Esophagus muscularis mucosa (tissue), 4 donors: ENCODE measurements at regions not wholly inside any gene's neighbourhood (a gene's known extent, or its start where the extent isn't known, plus 50 kb on each side); places are given as distances from the start of the nearest gene placed in this dataset.

Source experiments
- DNase-seq: peaks from one replicate; pipeline ENCODE4 v3.0.0-alpha.2; 2017; ENCODE audit errors: extremely low spot score
- H3K27ac ChIP-seq, 4 donors: fragments of 200-600 bp; sonication (generic); replicated peaks in 1 of 4; 1 replicate in 3 of 4; 2 replicates in 1 of 4; pipeline ENCODE4 v1.5.1; 2016 to 2019; ENCODE audit warnings: mild to moderate bottlenecking in 1 of 4
- H3K27me3 ChIP-seq, 4 donors: fragments of 200-600 bp; sonication (generic); one replicate each; pipeline versions ENCODE4 v1.5.1 to v1.6.0; 2016 to 2019
- H3K36me3 ChIP-seq, 4 donors: fragments of 200-600 bp; sonication (generic); one replicate each; pipeline ENCODE4 v1.5.1; 2016 to 2019
- H3K4me1 ChIP-seq, 4 donors: fragments of 200-600 bp; sonication (generic); one replicate each; pipeline ENCODE4 v1.5.1; 2016 to 2019
- H3K4me3 ChIP-seq, 4 donors: fragments of 200-600 bp; sonication (generic); 1 replicate in 2 of 4; 2 replicates in 2 of 4; pipeline ENCODE4 v1.5.1; 2016 to 2019; ENCODE audit warnings: mild to moderate bottlenecking in 4 of 4, moderate library complexity in 1 of 4
- H3K9me3 ChIP-seq, 4 donors: fragments of 200-600 bp; sonication (generic); 1 replicate in 3 of 4; 2 replicates in 1 of 4; pipeline ENCODE4 v1.5.1; 2016 to 2019
- CTCF ChIP-seq, 3 experiments: fragments of 200-600 bp in 2 of 3; fragments of 450-650 bp in 1 of 3; sonication (generic) in 2 of 3; IDR thresholded peaks; one replicate each; pipeline ENCODE4 v1.5.1; 2017 to 2019; ENCODE audit warnings: antibody characterized with exemption in 3 of 3, mild to moderate bottlenecking in 2 of 3, moderate library complexity in 1 of 3
- EP300 ChIP-seq: sonication (generic); formaldehyde crosslinking; IDR thresholded peaks from one replicate; pipeline ENCODE4 v1.6.1; 2017; ENCODE audit warnings: antibody characterized with exemption
- POLR2A ChIP-seq: fragments of 450-650 bp; IDR thresholded peaks from one replicate; pipeline ENCODE4 v1.6.1; 2017; ENCODE audit warnings: antibody characterized with exemption, moderate library complexity, mild to moderate bottlenecking, low read depth
- POLR2AphosphoS5 ChIP-seq, 2 donors: sonication (generic); formaldehyde crosslinking; IDR thresholded peaks; one replicate each; pipeline ENCODE4 v1.6.1; 2017; ENCODE audit warnings: antibody characterized with exemption in 2 of 2
- WGBS: methylation state at CpG from one replicate; pipeline ENCODE4 v1.1.5; 2018; 5-methylcytosine and 5-hydroxymethylcytosine counted together
- intact Hi-C: fragments of 100-400 bp; cut with DNase I; formaldehyde crosslinking; loops from one replicate; pipeline ENCODE4 v1.15.1; 2023

- Histone ChIP-seq H3K9me3 (no peaks in the 10 kb centered on the region), H3K4me3 (no peak overlapping the region), H3K36me3 (no peaks in the 10 kb centered on the region), H3K27me3 (no peaks in the 10 kb centered on the region), H3K4me1 (peaks cover 0 to 9% (median 2%) of the 10 kb centered on the region in 4 donors), H3K27ac (no peak overlapping the region)
- intact Hi-C loops: no loop called here
- WGBS: 99% methylated on average over 6 of the region's 6 CpGs
- DNase-seq: no peak
- TF ChIP-seq CTCF (IDR thresholded peaks at IDR 0.05) (no peak), EP300 (no peak), POLR2A (no peak), POLR2AphosphoS5 (IDR thresholded peaks at IDR 0.05) (no peak)
Measured at GRCh38 chr10:129108994-129109393, 358.0 kb upstream of the MGMT start.

GRCh38 chr10:129110780-129111179, 356.3 kb upstream of the MGMT start:
- intact Hi-C loops: no loop called here
- no peaks in the 10 kb centered on the region for H3K9me3 ChIP-seq
- WGBS: 89% methylated on average over 10 of the region's 10 CpGs
- DNase-seq: no peak
- H3K27ac ChIP-seq: no peak overlapping the region
- TF ChIP-seq POLR2AphosphoS5 (IDR thresholded peaks at IDR 0.05) (no peak), EP300 (no peak), CTCF (IDR thresholded peaks at IDR 0.05) (no peak), POLR2A (no peak)
- peaks cover 0 to 3% (median 0%) of the 10 kb centered on the region in 4 donors for H3K4me1 ChIP-seq
- no peaks in the 10 kb centered on the region for H3K36me3 ChIP-seq
- H3K27me3 ChIP-seq: no peaks in the 10 kb centered on the region
- H3K4me3 ChIP-seq: no peak overlapping the region

- Histone ChIP-seq H3K27me3 (no peaks in the 10 kb centered on the region), H3K4me1 (no peaks in the 10 kb centered on the region), H3K27ac (no peak overlapping the region), H3K36me3 (no peaks in the 10 kb centered on the region), H3K4me3 (no peak overlapping the region), H3K9me3 (no peaks in the 10 kb centered on the region)
- no peak for DNase-seq
- WGBS: 63% methylated on average over 6 of the region's 6 CpGs
- TF ChIP-seq POLR2AphosphoS5 (IDR thresholded peaks at IDR 0.05): no peak
- no peak for TF ChIP-seq CTCF (IDR thresholded peaks at IDR 0.05)
- no peak for TF ChIP-seq EP300
- no peak for TF ChIP-seq POLR2A
- intact Hi-C loops: no loop called here
Measured at GRCh38 chr10:129111922-129112321, 355.1 kb upstream of the MGMT start.

- no peaks in the 10 kb centered on the region for H3K36me3 ChIP-seq
- H3K27ac ChIP-seq: no peak overlapping the region
- H3K4me3 ChIP-seq: no peak overlapping the region
- H3K9me3 ChIP-seq: no peaks in the 10 kb centered on the region
- 86% methylated on average over 7 of the region's 10 CpGs for WGBS
- DNase-seq: no peak
- no peaks in the 10 kb centered on the region for H3K27me3 ChIP-seq
- no peak for TF ChIP-seq CTCF (IDR thresholded peaks at IDR 0.05)
- no peaks in the 10 kb centered on the region for H3K4me1 ChIP-seq
- intact Hi-C loops: no loop called here
Measured at GRCh38 chr10:129114588-129114987, 352.5 kb upstream of the MGMT start.

- DNase-seq: no peak
- no peaks in the 10 kb centered on the region for H3K27me3 ChIP-seq
- no peaks in the 10 kb centered on the region for H3K36me3 ChIP-seq
- no peaks in the 10 kb centered on the region for H3K9me3 ChIP-seq
- intact Hi-C loops: no loop called here
- no peak overlapping the region for H3K4me3 ChIP-seq
- WGBS: 85% methylated on average over 8 of the region's 8 CpGs
- TF ChIP-seq EP300 (no peak), POLR2A (no peak), CTCF (IDR thresholded peaks at IDR 0.05) (no peak), POLR2AphosphoS5 (IDR thresholded peaks at IDR 0.05) (no peak)
- no peaks in the 10 kb centered on the region for H3K4me1 ChIP-seq
- H3K27ac ChIP-seq: no peak overlapping the region
Measured at GRCh38 chr10:129116371-129116770, 350.7 kb upstream of the MGMT start.
